Vagina (tissue), 2 donors: ENCODE measurements at regions not wholly inside any gene's neighbourhood (a gene's known extent, or its start where the extent isn't known, plus 50 kb on each side); places are given as distances from the start of the nearest gene placed in this dataset.
A peak's percentile ranks its signal among the peaks of the same experiment; 100 is the strongest.

Experiments
- DNase-seq, 2 donors: peaks; one replicate each; pipeline ENCODE4 v3.0.0-alpha.2; 2017; ENCODE audit errors: extremely low spot score in 2 of 2
- H3K27ac ChIP-seq: fragments of 200-600 bp; sonication (generic); one replicate; pipeline ENCODE4 v1.5.1; 2019
- H3K27me3 ChIP-seq: fragments of 200-600 bp; sonication (generic); one replicate; pipeline ENCODE4 v1.5.1; 2019
- H3K36me3 ChIP-seq, 2 donors: fragments of 200-600 bp; sonication (generic); one replicate each; pipeline ENCODE4 v1.5.1; 2017 to 2019
- H3K4me1 ChIP-seq: fragments of 200-600 bp; sonication (generic); one replicate; pipeline ENCODE4 v1.5.1; 2019
- H3K4me3 ChIP-seq, 2 donors: fragments of 200-600 bp; sonication (generic); 1 replicate in 1 of 2; 2 replicates in 1 of 2; pipeline ENCODE4 v1.5.1; 2016 to 2019
- H3K9me3 ChIP-seq: fragments of 200-600 bp; sonication (generic); one replicate; pipeline ENCODE4 v1.5.1; 2019
- POLR2A ChIP-seq, 2 donors: fragments of 450-650 bp; IDR thresholded peaks; one replicate each; pipeline ENCODE4 v1.6.1; 2017; ENCODE audit warnings: antibody characterized with exemption in 2 of 2, mild to moderate bottlenecking in 2 of 2, moderate library complexity in 2 of 2
- POLR2AphosphoS5 ChIP-seq, 2 donors: sonication (generic); formaldehyde crosslinking; IDR thresholded peaks; one replicate each; pipeline ENCODE4 v1.9.0; 2017; ENCODE audit warnings: antibody characterized with exemption in 2 of 2, mild to moderate bottlenecking in 2 of 2, low read depth in 1 of 2; ENCODE audit not compliant: insufficient read depth in 1 of 2
- intact Hi-C: fragments of 100-400 bp; cut with DNase I; formaldehyde crosslinking; loops from one replicate; pipeline ENCODE4 v1.15.1; 2023
- TF ChIP-seq, protein P1 (sequence below), 3 experiments: fragments of 450-650 bp in 2 of 3; fragments of 200-600 bp in 1 of 3; sonication (generic) in 1 of 3; IDR thresholded peaks; one replicate each; pipeline ENCODE4 v1.5.1; 2017 to 2019; ENCODE audit warnings: antibody characterized with exemption in 3 of 3, mild to moderate bottlenecking in 2 of 3, moderate library complexity in 2 of 3

DNA sequence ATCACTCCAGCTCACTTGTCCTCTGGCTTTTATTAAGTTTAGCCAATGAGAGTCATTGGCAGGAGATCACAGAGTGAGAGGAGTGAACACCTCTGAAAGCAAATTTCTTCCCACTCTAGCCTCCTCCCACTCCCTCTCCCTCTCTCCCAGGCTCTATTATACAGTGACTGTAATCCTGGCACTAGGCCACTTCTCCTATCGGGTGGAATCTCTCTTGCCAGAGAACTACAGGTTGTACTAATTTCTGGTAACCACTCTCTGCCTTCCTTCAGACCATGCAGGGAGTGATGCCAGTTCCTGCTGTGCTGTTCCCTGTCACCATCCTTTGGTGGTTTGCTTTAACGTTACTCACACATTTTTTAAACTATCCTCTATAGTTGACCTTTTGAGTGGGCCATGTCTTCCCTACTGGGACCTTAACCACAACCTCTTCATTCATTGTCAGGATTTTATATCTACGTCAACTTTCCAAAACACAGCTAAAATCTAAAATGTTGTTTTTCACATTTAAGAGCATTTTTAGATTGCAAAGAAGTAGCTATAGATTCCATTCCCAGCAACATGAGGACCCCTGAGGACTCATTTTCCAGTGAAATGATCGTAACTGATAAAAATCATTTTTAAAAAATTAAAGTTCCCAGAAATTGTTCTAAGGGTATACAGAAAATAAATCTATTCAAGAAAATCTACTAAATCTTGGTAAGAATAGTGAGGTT is 217.1 kb downstream of the MREG start:
- no peaks in the 10 kb centered on the region for H3K27me3 ChIP-seq
- no peak overlapping the region for H3K27ac ChIP-seq
- peaks cover 4% of the 10 kb centered on the region for H3K4me1 ChIP-seq
- no peak overlapping the region for H3K4me3 ChIP-seq
- TF ChIP-seq, protein P1, sequence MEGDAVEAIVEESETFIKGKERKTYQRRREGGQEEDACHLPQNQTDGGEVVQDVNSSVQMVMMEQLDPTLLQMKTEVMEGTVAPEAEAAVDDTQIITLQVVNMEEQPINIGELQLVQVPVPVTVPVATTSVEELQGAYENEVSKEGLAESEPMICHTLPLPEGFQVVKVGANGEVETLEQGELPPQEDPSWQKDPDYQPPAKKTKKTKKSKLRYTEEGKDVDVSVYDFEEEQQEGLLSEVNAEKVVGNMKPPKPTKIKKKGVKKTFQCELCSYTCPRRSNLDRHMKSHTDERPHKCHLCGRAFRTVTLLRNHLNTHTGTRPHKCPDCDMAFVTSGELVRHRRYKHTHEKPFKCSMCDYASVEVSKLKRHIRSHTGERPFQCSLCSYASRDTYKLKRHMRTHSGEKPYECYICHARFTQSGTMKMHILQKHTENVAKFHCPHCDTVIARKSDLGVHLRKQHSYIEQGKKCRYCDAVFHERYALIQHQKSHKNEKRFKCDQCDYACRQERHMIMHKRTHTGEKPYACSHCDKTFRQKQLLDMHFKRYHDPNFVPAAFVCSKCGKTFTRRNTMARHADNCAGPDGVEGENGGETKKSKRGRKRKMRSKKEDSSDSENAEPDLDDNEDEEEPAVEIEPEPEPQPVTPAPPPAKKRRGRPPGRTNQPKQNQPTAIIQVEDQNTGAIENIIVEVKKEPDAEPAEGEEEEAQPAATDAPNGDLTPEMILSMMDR (IDR thresholded peaks at IDR 0.05), result no peak
- TF ChIP-seq POLR2A (IDR thresholded peaks at IDR 0.05) (no peak), POLR2AphosphoS5 (IDR thresholded peaks at IDR 0.05; ENCODE audit: insufficient read depth in 1 of 2, low read depth in 1 of 2) (no peak)
- intact Hi-C loops, result no loop called here
- no peak for DNase-seq
- H3K36me3 ChIP-seq, result no peaks in the 10 kb centered on the region
- H3K9me3 ChIP-seq, result no peaks in the 10 kb centered on the region

DNA sequence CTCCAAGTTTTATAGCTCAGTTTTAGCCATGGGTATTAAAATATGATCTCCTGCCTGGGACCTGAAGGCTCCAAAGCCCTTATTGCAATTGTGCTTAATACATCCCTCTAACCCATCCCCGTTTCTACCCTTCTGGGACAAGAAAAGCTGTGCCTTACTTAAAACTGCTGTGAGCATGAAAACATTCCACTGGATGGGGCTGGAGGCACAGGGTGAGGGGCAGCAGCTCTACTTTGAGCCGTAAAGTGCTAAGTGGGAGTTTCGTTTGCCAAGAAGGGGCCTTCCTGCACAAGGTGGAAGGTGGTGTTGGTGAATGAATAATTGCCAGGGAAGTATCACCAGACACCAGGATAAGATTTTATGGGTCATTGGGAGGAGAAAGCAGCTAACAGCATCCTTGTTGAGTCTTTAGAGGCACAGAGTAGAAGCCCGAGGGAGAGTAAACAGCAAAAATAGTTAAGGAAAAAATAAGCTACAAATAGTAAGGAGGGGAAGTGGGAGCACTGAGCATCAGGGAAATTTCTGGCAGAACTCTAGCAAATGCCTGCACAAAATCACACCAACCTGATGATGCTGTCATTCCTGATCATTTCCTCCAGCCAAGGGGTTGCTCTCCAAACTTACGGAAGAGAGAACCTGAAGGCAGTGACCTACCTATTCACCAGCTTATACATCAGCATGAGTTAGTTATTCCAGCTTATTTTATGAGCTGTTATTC is 218.4 kb downstream of the MREG start:
- Histone ChIP-seq H3K4me1 (peaks cover 14% of the 10 kb centered on the region), H3K36me3 (no peaks in the 10 kb centered on the region), H3K27ac (no peak overlapping the region), H3K27me3 (no peaks in the 10 kb centered on the region), H3K4me3 (no peak overlapping the region), H3K9me3 (no peaks in the 10 kb centered on the region)
- DNase-seq, result no peak
- intact Hi-C loops, result no loop called here
- no peak for TF ChIP-seq POLR2AphosphoS5 (IDR thresholded peaks at IDR 0.05; ENCODE audit: insufficient read depth in 1 of 2, low read depth in 1 of 2)

DNA sequence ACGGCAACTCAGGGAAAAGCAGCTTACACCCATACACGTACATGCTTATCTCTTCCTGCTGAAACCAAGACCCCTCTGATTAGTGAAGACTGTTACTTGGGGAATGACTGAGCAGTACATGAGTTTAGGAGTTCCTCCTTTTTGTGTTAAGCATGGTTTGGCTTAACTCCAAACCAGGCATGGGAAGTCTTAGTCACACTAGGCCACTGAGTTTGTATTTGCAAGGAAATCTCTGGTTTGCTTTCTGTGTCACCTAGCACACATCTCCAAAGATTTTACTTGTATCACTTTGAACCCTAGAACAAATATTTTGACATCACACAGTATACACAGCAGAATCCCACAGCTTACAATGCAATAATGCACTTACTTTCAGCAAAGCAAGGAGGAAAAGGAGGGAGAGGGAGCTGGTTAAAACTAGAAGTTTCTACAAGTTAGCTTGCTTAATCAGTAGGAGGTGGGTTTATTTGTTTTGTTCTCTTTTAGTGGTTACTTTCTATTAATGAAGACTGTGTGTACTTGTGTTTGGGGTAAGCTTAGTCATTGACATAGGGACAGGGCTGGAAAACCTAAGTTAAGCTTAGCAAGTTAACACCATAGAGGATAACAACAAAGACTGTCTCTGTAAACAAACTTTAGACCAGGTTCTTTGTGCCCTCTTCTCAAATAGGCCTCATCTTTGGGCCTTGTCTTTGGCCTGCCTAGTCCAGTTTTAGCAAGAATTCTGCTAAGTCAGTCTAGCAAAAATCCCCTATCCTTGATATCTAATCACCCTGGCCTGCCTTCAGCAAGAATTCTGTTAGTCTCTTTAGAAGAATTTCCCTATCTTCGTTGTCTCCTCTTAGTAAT is 219.4 kb downstream of the MREG start:
- intact Hi-C loops, result no loop called here
- Histone ChIP-seq H3K4me3 (no peak overlapping the region), H3K36me3 (no peaks in the 10 kb centered on the region), H3K4me1 (peaks cover 14% of the 10 kb centered on the region), H3K27me3 (no peaks in the 10 kb centered on the region), H3K27ac (no peak overlapping the region), H3K9me3 (no peaks in the 10 kb centered on the region)
- TF ChIP-seq, protein P1 (IDR thresholded peaks at IDR 0.05), result no peak
- no peak for TF ChIP-seq POLR2A (IDR thresholded peaks at IDR 0.05)
- no peak for TF ChIP-seq POLR2AphosphoS5 (IDR thresholded peaks at IDR 0.05; ENCODE audit: insufficient read depth in 1 of 2, low read depth in 1 of 2)
- no peak for DNase-seq

DNA sequence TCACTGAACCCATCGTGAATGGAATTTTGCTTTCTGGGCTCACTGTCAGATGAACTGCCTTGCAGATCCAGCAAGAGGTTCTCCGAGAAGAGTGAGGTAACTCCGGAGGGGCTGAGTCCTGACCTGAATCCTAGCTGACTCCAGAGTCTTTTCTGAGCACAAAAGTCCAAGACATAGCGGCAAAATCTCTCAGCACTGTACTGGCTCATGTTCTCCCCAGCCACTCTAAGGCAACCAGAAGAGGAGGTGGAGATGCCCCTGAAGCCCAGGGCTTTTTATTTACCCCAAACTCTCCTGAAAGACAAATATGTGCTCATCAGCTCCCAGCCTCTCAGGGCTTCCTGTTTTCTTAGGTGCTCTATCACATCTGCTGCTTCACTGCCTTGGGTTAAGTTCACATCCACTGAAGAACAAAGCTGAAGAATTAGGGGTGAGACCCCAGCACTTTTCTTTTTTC is 221.8 kb downstream of the MREG start:
- Histone ChIP-seq H3K4me1 (peaks cover 14% of the 10 kb centered on the region), H3K4me3 (no peak overlapping the region), H3K36me3 (no peaks in the 10 kb centered on the region), H3K27ac (peak overlapping the region; percentile 7), H3K9me3 (no peaks in the 10 kb centered on the region), H3K27me3 (no peaks in the 10 kb centered on the region)
- intact Hi-C loops, result no loop called here
- TF ChIP-seq POLR2A (IDR thresholded peaks at IDR 0.05) (no peak), POLR2AphosphoS5 (IDR thresholded peaks at IDR 0.05; ENCODE audit: insufficient read depth in 1 of 2, low read depth in 1 of 2) (no peak)
- TF ChIP-seq, protein P1 (IDR thresholded peaks at IDR 0.05), result no peak
- no peak for DNase-seq
